ENCODE measurements at regions not wholly inside any gene's neighbourhood (a gene's known extent, or its start where the extent isn't known, plus 50 kb on each side); places are given as distances from the start of the nearest gene placed in this dataset.

DNA sequence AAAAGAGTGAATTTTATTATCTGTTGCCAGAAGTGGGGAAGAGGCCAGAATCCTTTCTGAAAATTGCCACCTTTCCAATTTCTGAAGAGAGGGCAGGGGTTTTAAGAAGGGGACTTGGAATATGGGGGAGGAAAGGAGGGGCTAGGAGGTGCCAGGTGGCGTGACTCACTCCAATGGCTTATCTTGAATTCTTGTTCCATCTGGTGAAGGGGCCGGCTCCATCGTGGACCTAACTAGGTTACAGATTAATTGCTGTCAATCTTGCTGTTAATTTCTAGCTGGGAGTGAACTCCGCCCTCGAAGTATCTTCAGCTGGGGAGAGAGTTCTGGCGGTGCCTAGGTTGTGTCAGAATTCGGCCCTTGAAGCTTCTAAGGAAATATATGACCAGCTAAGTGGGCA, 138.7 kb downstream of the YTHDC2 start:
- TF ChIP-seq GATA1 (IDR thresholded peaks at IDR 0.05; ENCODE audit: low read depth, low read length) (no peak), POLR2A (IDR thresholded peaks at IDR 0.05; ENCODE audit: low read length) (no peak)
- no peak for DNase-seq

DNA sequence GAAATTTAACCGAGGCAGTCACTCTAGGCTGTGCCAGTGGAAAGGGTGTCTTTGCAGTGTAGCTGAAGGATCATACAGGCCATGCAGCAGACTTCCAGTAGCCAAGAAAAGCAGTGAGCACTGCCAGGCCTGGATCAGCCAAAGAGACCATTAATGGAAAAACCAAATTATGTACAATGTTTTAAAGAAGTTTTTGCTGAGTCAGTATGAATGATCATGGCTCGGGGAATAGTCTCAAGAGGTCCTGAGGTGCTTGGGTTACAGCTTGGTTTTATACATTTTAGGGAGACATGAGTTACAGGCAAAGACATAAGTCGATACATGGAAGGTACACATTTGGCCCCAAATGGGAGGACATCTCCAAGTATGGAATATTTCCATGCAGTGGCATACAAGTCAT, 141.3 kb downstream of the YTHDC2 start:
- no peak for DNase-seq
- TF ChIP-seq GATA1 (IDR thresholded peaks at IDR 0.05; ENCODE audit: low read depth, low read length) (no peak), POLR2A (IDR thresholded peaks at IDR 0.05; ENCODE audit: low read length) (no peak)

DNA sequence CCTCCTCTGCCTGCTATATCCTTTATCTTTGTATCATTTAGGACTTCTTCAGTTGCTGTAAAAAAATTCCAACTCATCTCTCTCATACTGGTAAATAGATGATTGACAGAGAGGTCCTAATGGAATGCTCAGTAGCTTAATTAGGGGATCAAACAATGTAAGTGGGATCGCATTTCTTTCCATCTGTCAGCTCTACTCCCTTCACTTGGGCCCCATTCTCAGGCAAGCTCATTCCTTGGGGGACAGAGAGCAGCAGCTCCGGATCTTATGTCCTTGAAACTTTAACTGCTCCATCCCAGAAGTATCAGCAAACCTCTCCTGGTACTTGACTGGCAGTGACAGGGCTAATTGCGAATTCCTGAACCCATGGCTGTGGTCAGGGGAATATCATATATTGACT, 146.7 kb downstream of the YTHDC2 start:
- no peak for TF ChIP-seq GATA1 (IDR thresholded peaks at IDR 0.05; ENCODE audit: low read depth, low read length)
- no peak for TF ChIP-seq POLR2A (IDR thresholded peaks at IDR 0.05; ENCODE audit: low read length)
- DNase-seq = no peak

DNA sequence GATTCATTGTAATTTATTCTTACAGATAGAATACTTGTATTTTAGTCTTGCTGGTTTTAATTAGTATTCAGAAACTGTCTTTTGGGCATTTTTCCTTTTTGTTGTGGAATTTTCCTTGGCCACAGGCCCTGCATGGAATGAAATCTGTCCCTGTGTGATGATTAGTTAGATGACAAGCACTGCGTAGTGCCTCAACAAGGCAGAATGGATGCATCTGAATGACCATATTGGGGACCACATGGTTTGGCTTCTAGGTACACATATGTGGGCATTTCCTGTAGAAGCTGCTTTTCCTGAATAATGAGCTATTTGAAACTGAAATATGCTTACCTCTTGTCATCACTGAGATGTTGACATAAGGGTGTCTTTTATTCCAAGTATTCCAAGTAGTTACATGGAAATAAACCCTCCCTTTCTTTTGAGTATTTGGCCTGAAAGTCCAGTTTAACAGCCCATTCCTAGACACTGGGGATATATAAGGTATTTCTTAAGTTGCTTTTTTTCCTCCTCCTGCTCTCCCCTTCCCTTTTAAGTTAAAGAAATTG, 147.3 kb downstream of the YTHDC2 start:
- no peak for DNase-seq
- TF ChIP-seq POLR2A (IDR thresholded peaks at IDR 0.05; ENCODE audit: low read length) = no peak
- TF ChIP-seq GATA1 (IDR thresholded peaks at IDR 0.05; ENCODE audit: low read depth, low read length) = no peak

DNA sequence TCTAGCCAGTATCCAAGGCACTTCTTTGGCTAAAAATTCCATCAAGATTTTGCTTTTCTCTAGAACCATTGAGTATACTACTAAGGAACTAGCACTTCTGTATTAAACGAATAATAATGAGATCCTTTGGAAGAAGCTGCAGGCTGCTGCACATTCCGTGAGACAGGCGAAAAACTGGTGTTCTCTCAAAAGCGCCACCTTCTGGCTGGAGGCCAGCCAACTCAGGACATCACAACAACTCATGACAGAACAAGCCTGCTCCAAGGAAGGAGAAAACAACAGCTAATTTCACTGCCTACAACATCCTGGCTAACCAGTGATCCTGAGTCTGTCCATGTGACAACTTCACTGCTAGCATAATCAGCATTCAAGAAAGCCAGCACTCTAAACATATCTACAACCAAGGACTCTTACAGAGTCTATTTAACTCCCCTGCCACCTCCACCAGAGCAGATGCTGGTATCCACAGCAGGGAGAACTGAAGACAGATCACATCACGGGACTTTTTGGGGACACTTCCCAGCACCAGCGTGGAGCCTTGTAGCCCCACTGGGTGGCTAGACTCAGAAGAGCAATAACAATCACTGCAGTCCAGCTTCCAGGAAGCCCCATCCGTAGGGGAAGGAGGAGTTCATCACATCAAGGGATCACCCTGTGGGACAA, 150.5 kb downstream of the YTHDC2 start:
- TF ChIP-seq POLR2A (IDR thresholded peaks at IDR 0.05; ENCODE audit: low read length) (no peak), GATA1 (IDR thresholded peaks at IDR 0.05; ENCODE audit: low read depth, low read length) (no peak)
- DNase-seq = peak; percentile 34 to 51

DNA sequence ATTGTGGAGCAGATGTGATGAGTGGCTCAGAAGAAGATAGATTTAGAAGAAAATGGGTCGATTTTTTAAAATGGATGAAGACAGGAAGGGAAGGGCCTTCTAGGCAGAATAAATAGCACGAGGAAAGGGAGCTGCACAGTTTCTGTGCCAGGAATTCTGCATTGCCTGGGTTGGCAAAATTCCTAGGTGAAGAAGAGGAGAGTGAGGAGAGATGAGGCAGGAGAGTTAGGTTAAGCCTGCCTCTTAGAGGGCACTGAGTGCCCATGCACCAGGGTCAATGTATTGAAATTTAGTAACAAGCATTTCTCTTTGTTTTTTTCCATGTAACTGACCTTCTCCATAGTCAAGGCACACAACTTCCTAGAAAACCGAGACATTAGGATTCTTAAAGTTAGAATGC, 159.5 kb downstream of the YTHDC2 start:
- no peak for TF ChIP-seq POLR2A (IDR thresholded peaks at IDR 0.05; ENCODE audit: low read length)
- TF ChIP-seq GATA1 (IDR thresholded peaks at IDR 0.05; ENCODE audit: low read depth, low read length) = no peak
- no peak for DNase-seq

DNA sequence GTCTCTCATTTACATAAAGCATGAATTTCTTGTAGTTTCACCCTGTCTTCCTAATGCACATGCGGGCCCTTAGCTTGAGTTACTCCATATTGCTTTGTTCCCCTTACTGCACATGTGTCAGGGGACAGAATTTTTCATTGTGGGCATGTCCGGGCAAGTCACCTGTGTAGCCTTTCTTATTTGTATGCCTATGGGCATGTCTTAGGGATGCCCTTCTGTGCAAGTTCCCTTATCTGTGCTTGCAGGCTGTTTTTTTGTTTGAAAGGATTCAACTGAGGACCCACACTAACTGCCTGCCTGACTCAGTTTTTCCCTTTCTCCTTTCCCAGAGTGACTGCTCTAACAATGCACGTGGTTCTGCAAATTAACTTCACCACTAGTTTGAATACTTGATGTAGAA, 161.7 kb downstream of the YTHDC2 start:
- DNase-seq = no peak
- no peak for TF ChIP-seq GATA1 (IDR thresholded peaks at IDR 0.05; ENCODE audit: low read depth, low read length)
- no peak for TF ChIP-seq POLR2A (IDR thresholded peaks at IDR 0.05; ENCODE audit: low read length)

DNA sequence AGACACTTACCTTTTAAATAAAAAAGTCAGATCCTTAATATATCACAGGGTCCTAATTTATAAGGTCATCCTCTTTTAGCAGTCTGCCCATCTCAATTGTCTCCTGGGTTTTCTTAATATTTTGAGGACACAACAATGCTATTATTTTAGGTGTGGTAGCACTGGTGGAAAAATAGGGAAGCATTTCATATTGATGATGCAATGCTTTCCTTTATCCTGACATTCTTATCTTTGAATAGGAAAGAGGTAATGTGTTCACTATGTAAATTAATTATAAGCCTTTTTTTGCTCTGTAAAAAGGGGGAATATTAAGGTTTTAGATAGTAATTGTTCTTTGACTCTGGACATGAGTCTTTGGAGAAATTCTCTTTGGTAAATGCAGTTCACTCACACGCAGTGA, 164.7 kb downstream of the YTHDC2 start:
- TF ChIP-seq GATA1 (IDR thresholded peaks at IDR 0.05; ENCODE audit: low read depth, low read length) = no peak
- no peak for TF ChIP-seq POLR2A (IDR thresholded peaks at IDR 0.05; ENCODE audit: low read length)

DNA sequence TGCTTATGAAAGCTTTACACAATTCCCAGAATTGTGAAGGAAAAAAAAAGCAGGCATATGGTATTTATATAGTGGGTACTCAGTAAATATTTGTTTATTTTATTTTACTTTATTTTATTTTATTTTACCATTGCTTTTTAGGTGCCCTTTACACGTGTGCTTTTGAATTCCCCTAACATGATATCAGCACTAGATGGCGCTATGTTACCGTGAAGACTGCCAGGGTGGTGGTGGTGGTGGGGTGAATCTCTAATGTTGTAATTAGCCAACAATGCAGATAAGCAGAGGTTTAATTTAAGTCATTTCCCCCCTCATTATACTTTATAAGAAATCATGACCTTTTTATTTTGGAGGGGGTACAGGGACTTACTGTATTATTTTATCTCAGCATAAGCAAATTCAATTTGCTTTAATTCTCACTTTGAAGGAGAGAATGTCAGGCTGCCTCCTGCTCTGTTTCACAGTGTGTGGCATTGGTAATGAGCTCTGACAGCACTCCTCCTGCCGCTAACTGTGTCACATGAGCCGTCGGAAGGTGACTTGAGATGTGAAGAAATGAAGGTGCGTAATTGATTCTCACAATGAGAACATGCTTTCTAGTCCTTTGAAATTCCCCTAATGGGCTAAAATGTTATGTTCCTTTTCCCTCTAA, 165.6 kb downstream of the YTHDC2 start:
- no peak for TF ChIP-seq GATA1 (IDR thresholded peaks at IDR 0.05; ENCODE audit: low read depth, low read length)
- no peak for TF ChIP-seq POLR2A (IDR thresholded peaks at IDR 0.05; ENCODE audit: low read length)
- peak; percentile 40 to 66 for DNase-seq

More for the DNA sequence above, 164.7 kb downstream of the YTHDC2 start:
- DNase-seq = no peak

DNA sequence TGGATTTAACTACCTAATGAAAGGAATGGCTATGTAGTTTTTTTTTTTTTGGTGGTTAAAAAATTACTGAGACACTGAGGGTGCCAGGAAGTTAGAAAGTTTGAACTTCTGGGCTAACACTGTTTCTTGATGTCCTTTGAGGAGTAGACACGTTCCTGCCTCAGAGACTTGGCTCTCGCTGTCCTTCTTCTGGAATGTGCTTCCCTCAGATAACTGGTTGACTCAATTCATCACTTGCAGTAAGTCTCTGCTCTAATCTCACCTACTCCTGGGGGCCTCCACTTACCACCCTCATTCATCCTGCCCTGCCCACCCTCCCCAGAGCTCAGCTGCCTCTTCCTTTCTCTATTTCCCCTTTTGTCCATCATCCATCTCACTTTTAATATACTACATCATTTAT, 167.0 kb downstream of the YTHDC2 start:
- DNase-seq = no peak
- TF ChIP-seq GATA1 (IDR thresholded peaks at IDR 0.05; ENCODE audit: low read depth, low read length) (no peak), POLR2A (IDR thresholded peaks at IDR 0.05; ENCODE audit: low read length) (no peak)

DNA sequence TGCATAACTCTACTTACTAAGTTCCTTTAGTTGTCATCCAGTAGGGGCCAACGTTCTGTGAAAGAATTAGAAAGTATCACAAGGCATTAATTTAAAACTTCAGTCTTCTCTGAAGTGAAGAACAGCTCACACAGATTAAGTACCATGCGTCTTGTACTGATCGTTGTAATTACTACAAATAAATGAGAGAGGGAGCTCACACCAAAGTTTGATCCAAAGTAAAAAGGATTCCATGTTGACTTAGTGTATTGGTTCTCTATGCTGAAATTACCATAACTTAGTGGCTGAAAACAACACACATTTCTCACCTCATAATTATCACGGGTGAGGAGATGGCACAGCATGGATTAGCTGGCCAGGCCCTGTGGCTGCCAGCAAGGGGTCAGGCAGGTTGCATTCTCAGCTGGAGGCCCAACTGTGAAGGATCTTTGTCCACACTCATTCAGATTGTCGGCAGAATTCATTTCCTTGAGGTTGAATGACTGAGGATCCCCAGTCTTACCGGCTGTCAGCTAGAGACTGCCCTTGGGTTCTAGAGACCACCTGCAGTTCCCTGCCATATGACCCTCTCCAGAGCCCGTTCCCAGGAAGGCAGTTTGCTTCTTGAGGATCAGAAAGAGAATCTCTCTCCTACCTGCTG, 169.1 kb downstream of the YTHDC2 start:
- no peak for DNase-seq
- TF ChIP-seq GATA1 (IDR thresholded peaks at IDR 0.05; ENCODE audit: low read depth, low read length) (no peak), POLR2A (IDR thresholded peaks at IDR 0.05; ENCODE audit: low read length) (no peak)

DNA sequence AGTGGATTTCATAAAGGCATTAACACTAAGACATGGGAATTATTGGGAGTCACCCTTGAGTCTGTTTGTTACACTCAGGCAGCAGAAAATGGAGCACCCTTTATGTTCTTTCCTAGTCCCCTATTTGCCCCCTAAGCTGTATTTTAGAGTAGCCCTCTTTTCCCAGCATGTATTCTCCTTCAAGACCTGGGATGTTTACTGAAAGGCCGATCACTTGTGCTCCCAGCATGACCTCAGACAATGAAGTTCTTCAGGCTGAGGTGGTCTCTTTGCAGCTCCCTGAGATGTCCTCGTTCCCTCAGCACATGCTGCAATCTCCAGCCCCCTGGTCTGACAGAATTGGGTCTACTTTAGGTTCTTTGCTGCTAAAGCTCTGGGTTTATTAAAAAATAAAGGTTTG, 169.7 kb downstream of the YTHDC2 start:
- TF ChIP-seq GATA1 (IDR thresholded peaks at IDR 0.05; ENCODE audit: low read depth, low read length) (no peak), POLR2A (IDR thresholded peaks at IDR 0.05; ENCODE audit: low read length) (no peak)
- DNase-seq = no peak

DNA sequence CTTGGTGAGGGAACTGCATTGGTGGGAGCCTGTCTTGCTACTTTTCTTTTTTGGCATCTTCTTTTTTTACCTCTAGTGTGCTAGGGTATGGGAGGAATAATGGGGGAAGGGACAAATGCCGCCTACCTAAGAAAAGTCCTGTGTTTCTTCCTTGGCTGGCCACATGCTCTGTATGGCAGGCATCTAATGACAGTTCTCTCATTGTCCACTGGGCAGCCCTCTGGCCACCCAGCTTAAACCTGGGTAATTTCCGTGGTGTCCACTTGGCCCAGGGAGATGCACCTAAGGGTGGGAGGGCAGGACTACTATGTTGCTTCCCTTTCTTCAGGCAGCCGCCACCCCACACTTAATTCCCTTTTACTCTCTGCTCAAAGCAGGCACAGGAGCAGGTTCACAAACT, 173.1 kb downstream of the YTHDC2 start:
- DNase-seq = no peak
- TF ChIP-seq GATA1 (IDR thresholded peaks at IDR 0.05; ENCODE audit: low read depth, low read length) (no peak), POLR2A (IDR thresholded peaks at IDR 0.05; ENCODE audit: low read length) (no peak)

DNA sequence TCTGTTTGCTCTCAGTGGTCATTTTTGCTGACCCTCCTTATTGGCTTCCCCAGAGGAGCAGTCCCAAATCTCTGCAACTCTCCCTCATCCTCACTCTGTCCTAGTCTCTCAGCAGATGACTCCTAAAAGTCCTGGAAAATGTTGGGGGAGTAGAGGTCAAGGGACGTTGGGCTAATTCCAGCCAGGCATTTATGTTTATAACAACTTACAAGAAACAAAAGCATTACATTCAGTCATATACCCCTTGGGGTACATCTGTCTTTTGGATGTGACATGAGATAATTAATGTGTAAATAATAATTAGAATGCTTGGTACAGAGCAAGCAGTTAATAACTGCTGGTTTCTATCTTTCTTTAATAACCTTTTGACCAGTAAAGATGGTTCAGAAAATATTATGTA, 176.2 kb downstream of the YTHDC2 start:
- no peak for DNase-seq
- TF ChIP-seq GATA1 (IDR thresholded peaks at IDR 0.05; ENCODE audit: low read depth, low read length) (no peak), POLR2A (IDR thresholded peaks at IDR 0.05; ENCODE audit: low read length) (no peak)

Data from erythroblast (primary cell).